NCI-H2227 (cell line): ENCODE measurements at regions not wholly inside any gene's neighbourhood (a gene's known extent, or its start where the extent isn't known, plus 50 kb on each side); places are given as distances from the start of the nearest gene placed in this dataset.

Experiments used
- DNase-seq: peaks from one replicate; lab custom pipeline; 2025; ENCODE audit not compliant: unreplicated experiment; lab: John Stamatoyannopoulos, UW

GRCh38 chr2:8462280-8462679 lies 219.6 kb upstream of the ID2 start:
- DNase-seq = no peak

GRCh38 chr2:8462899-8463648 lies 218.8 kb upstream of the ID2 start:
- no peak for DNase-seq

GRCh38 chr2:8465560-8465959 lies 216.3 kb upstream of the ID2 start:
- DNase-seq = no peak

- DNase-seq = no peak
These were observed 212.0 kb upstream of the ID2 start for GRCh38 chr2:8469709-8470493.

- no peak for DNase-seq
These were observed 209.1 kb upstream of the ID2 start for GRCh38 chr2:8472545-8473323.

GRCh38 chr2:8475349-8476031 lies 206.4 kb upstream of the ID2 start:
- DNase-seq = peak; percentile 7

- DNase-seq = no peak
These were observed 204.0 kb upstream of the ID2 start for GRCh38 chr2:8477552-8478470.

- no peak for DNase-seq
These were observed 203.4 kb upstream of the ID2 start for GRCh38 chr2:8478471-8478793.

GRCh38 chr2:8479298-8479697 lies 202.6 kb upstream of the ID2 start:
- DNase-seq = no peak

GRCh38 chr2:8480915-8481314 lies 200.9 kb upstream of the ID2 start:
- DNase-seq = no peak

- no peak for DNase-seq
These were observed 200.3 kb upstream of the ID2 start for GRCh38 chr2:8481463-8482009.

- DNase-seq = no peak
These were observed 199.4 kb upstream of the ID2 start for GRCh38 chr2:8482432-8482831.

- DNase-seq = no peak
These were observed 197.2 kb upstream of the ID2 start for GRCh38 chr2:8484502-8485283.

GRCh38 chr2:8485736-8486135 lies 196.1 kb upstream of the ID2 start:
- no peak for DNase-seq

- DNase-seq = no peak
These were observed 195.7 kb upstream of the ID2 start for GRCh38 chr2:8486141-8486540.

- DNase-seq = no peak
These were observed 194.4 kb upstream of the ID2 start for GRCh38 chr2:8487461-8487932.

GRCh38 chr2:8488001-8488738 lies 193.7 kb upstream of the ID2 start:
- no peak for DNase-seq

- DNase-seq = no peak
These were observed 192.6 kb upstream of the ID2 start for GRCh38 chr2:8489221-8489620.
